LHCN-M2 (cell line): ENCODE measurements at regions not wholly inside any gene's neighbourhood (a gene's known extent, or its start where the extent isn't known, plus 50 kb on each side); places are given as distances from the start of the nearest gene placed in this dataset.

ENCODE experiments used
- DNase-seq: peaks from one replicate; pipeline ENCODE4 v3.0.0-alpha.2; 2012; ENCODE audit warnings: low read depth

DNA sequence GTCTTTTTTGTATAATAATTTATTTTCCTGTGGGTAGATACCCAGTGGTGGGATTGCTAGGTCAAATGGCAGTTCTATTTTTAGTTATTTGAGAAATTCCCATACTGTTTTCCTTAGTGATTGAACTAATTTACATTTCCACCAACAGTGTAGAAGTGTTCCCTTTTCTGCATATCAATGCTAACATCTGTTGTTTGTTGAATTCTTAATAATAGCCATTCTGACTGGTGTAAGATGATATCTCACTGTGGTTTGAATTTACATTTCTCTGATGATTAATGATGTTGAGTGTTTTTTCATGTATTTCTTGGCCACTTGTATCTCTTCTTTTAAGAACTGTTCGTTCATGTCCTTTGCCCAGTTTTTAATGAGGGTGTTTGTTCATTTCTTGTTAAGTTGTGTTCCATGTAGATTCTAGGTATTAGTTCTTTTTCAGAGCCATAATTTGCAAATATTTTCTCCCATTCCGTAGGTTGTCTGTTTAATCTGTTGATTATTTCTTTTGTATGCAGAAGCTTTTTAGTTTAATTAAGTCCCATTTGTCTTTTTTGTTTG is 713.3 kb upstream of the EPHA6 start:
- no peak for DNase-seq

DNA sequence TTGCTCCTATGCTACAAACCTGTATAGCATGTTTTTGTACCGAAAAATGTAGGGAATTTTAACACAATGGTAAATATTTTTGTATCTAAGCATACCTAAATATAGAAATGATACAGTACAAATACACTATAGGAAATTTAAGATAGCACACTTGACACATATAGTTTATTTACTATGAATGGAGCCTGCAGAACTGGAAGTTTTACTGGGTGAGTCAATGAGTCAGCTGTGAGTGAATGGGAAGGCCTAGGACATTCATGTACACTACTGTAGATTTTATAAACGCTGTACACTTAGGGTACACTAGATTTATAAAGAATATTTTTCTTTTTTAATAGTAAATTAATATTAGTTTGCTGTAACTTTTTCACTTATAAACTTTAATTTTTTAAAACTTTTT is 707.7 kb upstream of the EPHA6 start:
- DNase-seq, result no peak
